ES-I3 (cell line): ENCODE measurements at regions not wholly inside any gene's neighbourhood (a gene's known extent, or its start where the extent isn't known, plus 50 kb on each side); places are given as distances from the start of the nearest gene placed in this dataset.

Experiments
- H3K36me3 ChIP-seq: 2 replicates; pipeline ENCODE4 v1.6.1; 2013; ENCODE audit warnings: mild to moderate bottlenecking, low read length, control low read depth, moderate library complexity; ENCODE audit not compliant: insufficient read depth
- H3K4me1 ChIP-seq: 2 replicates; pipeline ENCODE4 v1.6.1; 2013; ENCODE audit warnings: mild to moderate bottlenecking, control low read depth, low read length; ENCODE audit not compliant: insufficient read depth
- H3K9ac ChIP-seq: 2 replicates; pipeline ENCODE4 v1.6.1; 2013; ENCODE audit warnings: low read depth, mild to moderate bottlenecking, low read length, moderate library complexity
- H3K9me3 ChIP-seq: 2 replicates; pipeline ENCODE4 v1.6.1; 2013; ENCODE audit warnings: mild to moderate bottlenecking, low read length, moderate library complexity; ENCODE audit not compliant: control insufficient read depth, insufficient read depth

GRCh38 chr6:105789935-105790334 lies 296.2 kb upstream of the PRDM1 start:
- H3K36me3 ChIP-seq = no peaks in the 10 kb centered on the region
- H3K4me1 ChIP-seq = peaks cover 5% of the 10 kb centered on the region; the same call in 1 of the 2 replicates
- H3K9ac ChIP-seq = no peak overlapping the region
- no peaks in the 10 kb centered on the region for H3K9me3 ChIP-seq

DNA sequence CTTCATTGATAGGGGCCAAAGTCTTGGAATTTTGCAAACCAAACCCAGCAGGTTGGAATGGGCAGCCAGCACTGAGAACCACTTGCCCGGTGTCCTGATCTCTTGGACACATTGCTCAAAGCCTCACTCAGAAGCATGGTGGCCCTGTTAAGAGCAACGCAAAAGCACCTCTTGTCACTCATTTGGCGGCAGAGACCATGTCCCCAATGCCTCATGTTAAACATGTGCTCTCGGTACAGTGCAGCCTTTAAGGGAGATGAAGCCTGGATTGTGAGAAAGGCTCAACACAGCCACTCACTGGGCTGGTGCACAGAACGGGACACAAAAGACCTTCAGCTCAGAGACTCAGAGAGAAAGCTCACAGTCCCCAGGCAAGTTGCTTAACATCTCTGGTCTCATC lies 298.4 kb upstream of the PRDM1 start:
- Histone ChIP-seq H3K9ac (no peak overlapping the region), H3K36me3 (no peaks in the 10 kb centered on the region), H3K4me1 (no peaks in the 10 kb centered on the region), H3K9me3 (no peaks in the 10 kb centered on the region)

GRCh38 chr6:105786890-105787655 lies 299.1 kb upstream of the PRDM1 start:
- Histone ChIP-seq H3K36me3 (no peaks in the 10 kb centered on the region), H3K4me1 (0 out of 2 replicates have a peak, but pooled peaks cover 2% of the 10 kb centered on the region), H3K9ac (no peak overlapping the region), H3K9me3 (no peaks in the 10 kb centered on the region)

DNA sequence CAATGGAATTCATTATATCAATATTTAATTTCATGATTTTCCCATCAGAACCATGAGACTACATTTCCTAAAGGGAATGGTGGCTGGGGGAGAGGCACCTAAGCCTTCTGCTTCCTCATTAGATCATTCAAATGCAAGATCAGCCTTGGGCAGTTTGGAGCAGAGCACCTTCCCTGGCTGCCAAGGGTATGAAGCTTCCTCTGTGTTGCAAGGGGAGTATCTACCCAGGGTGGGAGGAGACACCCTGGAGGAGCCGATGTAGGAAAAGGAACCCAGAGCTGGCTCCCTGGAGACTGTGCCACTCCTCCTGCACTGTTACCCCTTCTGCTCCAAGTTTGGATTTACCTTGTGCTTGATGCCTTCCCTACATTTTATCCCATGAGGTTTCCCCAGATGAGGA lies 299.7 kb upstream of the PRDM1 start:
- no peak overlapping the region for H3K9ac ChIP-seq
- H3K4me1 ChIP-seq = 0 out of 2 replicates have a peak, but pooled peaks cover 4% of the 10 kb centered on the region
- no peaks in the 10 kb centered on the region for H3K36me3 ChIP-seq
- H3K9me3 ChIP-seq = no peaks in the 10 kb centered on the region

DNA sequence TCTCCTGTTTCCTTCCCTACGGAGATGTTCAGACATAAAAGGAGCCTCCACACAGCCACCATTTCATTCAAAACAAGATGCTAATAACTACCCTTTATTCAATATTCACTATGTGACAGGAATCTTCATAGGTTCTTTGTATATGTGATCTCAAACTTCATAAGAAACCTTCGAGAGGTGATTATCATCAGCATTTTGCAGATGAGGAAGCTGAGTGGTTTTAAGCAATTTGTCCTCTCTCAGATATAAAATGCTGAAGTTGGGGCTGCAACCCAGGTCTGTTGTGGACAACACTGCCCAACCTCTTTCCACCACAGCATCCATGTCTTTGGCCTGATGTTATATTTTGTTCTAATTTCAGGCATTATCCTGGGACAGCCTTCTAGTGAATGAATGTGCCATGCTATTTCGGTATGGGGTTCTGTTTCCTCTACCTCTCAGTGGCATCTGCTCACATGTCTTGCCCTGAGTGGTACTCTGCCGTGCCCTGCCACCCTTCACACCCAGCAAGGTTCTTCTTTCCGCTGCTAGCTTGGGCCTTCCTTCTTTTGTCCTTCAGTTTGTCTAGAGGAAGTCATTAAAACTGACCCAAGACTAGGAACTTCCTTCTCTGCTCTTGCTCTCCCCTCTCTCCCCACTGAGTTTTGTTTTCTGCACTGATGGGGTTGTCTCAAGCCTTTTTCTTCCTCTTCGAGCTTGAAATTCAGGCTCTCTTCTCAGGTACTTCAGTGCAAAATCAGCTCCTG lies 300.9 kb upstream of the PRDM1 start:
- peaks cover 11% of the 10 kb centered on the region; the same call in 1 of the 2 replicates for H3K4me1 ChIP-seq
- H3K36me3 ChIP-seq = no peaks in the 10 kb centered on the region
- no peaks in the 10 kb centered on the region for H3K9me3 ChIP-seq
- no peak overlapping the region for H3K9ac ChIP-seq

DNA sequence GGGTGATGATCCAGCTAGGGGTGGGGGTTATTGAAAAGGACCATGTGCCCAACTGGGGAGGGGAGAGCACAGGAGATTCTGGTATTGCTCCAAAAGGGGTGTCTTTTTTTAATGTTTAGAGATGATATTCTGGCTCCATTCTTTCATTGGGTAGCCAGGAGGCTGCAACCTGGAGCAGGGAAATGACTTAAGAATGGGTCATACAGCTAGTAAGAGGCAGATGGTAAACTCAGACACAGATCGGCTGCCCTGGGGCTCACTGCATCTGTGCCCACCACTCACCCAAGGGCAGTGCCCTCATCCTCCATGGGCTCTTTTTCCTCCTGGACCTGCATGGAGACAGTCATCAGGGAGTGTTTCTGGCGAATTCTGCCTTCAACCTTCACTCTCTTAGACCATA lies 302.0 kb upstream of the PRDM1 start:
- H3K9me3 ChIP-seq = no peaks in the 10 kb centered on the region
- peaks cover 11% of the 10 kb centered on the region; the same call in 1 of the 2 replicates for H3K4me1 ChIP-seq
- H3K36me3 ChIP-seq = no peaks in the 10 kb centered on the region
- H3K9ac ChIP-seq = no peak overlapping the region

DNA sequence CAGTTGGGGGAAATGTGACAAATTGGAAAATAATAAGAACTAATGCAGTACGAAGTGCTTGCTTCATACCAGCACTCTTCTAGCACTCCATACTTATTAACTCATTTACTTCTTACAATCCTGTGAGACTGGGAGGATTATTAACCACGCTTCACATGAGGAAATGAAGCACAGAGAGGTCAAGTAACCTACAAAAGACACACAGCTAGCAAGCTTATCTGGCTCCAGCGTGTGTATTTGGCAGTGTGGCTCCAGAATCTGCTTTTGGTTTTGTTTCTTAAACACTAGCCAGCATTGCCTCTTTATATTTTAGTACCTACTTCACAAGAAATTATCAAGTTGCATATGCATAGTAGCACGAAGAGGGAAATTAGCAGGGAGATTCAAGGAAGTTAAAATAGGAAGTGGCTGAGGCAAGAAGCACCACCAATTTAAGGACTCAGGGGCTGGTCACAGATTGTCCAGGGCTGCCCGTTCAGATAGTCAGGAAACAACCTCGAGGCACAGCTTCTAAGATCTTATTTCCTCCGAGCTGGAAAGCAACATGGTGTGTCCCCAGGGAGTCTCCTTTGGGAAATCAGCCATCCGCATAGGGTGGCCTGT lies 302.7 kb upstream of the PRDM1 start:
- no peak overlapping the region for H3K9ac ChIP-seq
- no peaks in the 10 kb centered on the region for H3K9me3 ChIP-seq
- peaks cover 11% of the 10 kb centered on the region; the same call in 1 of the 2 replicates for H3K4me1 ChIP-seq
- no peaks in the 10 kb centered on the region for H3K36me3 ChIP-seq

GRCh38 chr6:105781915-105782314 lies 304.2 kb upstream of the PRDM1 start:
- Histone ChIP-seq H3K9me3 (no peaks in the 10 kb centered on the region), H3K4me1 (peaks cover 11% of the 10 kb centered on the region; the same call in 1 of the 2 replicates), H3K9ac (no peak overlapping the region), H3K36me3 (no peaks in the 10 kb centered on the region)

- Histone ChIP-seq H3K36me3 (no peaks in the 10 kb centered on the region), H3K9me3 (peaks cover 2% of the 10 kb centered on the region; the same call in 1 of the 2 replicates), H3K4me1 (peaks cover 11% of the 10 kb centered on the region; the same call in 1 of the 2 replicates), H3K9ac (no peak overlapping the region)
These were observed 304.9 kb upstream of the PRDM1 start for GRCh38 chr6:105781248-105781647.

GRCh38 chr6:105780146-105780860 lies 305.8 kb upstream of the PRDM1 start:
- Histone ChIP-seq H3K9me3 (peaks cover 5% of the 10 kb centered on the region), H3K4me1 (peaks cover 11% of the 10 kb centered on the region; the same call in 1 of the 2 replicates), H3K36me3 (no peaks in the 10 kb centered on the region), H3K9ac (no peak overlapping the region)

DNA sequence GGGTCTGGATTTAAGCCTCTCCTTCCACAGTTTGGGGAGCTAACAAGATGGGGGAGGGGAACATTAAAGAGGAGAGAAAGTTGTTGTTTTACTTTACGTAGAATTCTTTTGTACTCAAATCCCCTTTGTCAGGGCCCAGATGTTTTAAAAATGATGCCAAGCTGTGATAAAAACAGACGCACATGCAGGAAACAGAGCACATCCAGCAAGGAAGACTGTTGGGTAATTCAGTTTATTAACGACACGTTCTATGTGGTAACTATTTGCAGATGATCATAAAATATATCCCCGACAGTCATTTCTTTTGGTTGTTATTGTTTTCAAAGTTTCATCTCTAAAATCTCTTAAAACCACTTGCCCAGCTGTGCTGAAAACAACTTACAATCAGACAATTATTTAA lies 307.0 kb upstream of the PRDM1 start:
- Histone ChIP-seq H3K9me3 (peaks cover 12% of the 10 kb centered on the region), H3K36me3 (no peaks in the 10 kb centered on the region), H3K4me1 (peaks cover 11% of the 10 kb centered on the region; the same call in 1 of the 2 replicates), H3K9ac (no peak overlapping the region)

DNA sequence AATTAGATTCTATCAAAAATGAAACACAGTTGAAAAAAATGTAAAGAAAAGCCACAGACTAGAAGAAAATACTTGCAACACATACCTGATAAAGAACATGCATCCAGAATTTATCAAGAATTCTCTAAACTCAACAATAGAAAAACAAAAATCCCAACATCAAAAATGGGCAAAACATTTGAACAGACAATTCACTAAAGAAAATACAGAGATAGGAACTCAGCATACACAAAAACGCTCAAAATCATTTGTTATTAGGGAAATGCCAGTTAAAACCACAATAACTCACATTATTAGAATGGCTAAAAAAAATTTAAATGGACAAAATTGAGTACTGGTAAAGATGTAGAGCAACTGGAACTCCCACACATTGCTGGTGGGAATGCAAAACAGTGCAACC lies 311.0 kb upstream of the PRDM1 start:
- Histone ChIP-seq H3K9me3 (peaks cover 12% of the 10 kb centered on the region), H3K9ac (no peak overlapping the region), H3K36me3 (no peaks in the 10 kb centered on the region), H3K4me1 (no peaks in the 10 kb centered on the region)

- peaks cover 12% of the 10 kb centered on the region for H3K9me3 ChIP-seq
- H3K9ac ChIP-seq = no peak overlapping the region
- H3K36me3 ChIP-seq = no peaks in the 10 kb centered on the region
- no peaks in the 10 kb centered on the region for H3K4me1 ChIP-seq
These were observed 311.9 kb upstream of the PRDM1 start for GRCh38 chr6:105774247-105774646.

GRCh38 chr6:105771313-105771970 lies 314.7 kb upstream of the PRDM1 start:
- H3K9ac ChIP-seq = no peak overlapping the region
- H3K36me3 ChIP-seq = no peaks in the 10 kb centered on the region
- no peaks in the 10 kb centered on the region for H3K4me1 ChIP-seq
- H3K9me3 ChIP-seq = peaks cover 12% of the 10 kb centered on the region
